ENCODE measurements at regions not wholly inside any gene's neighbourhood (a gene's known extent, or its start where the extent isn't known, plus 50 kb on each side); places are given as distances from the start of the nearest gene placed in this dataset.

GRCh38 chr4:177860171-177860570, 417.9 kb upstream of the AGA start (continued):
- TF ChIP-seq EP300 (IDR thresholded peaks at IDR 0.05; ENCODE audit: borderline replicate concordance in 1 of 2, control insufficient read depth in 1 of 2, low read depth in 2 of 2, low read length in 2 of 2) (no peak), SUPT20H (IDR thresholded peaks at IDR 0.05; ENCODE audit: borderline replicate concordance, control insufficient read depth, low read depth, low read length) (no peak), RUNX3 (IDR thresholded peaks at IDR 0.05; ENCODE audit: low read length) (no peak)

- H3K36me3 ChIP-seq (ENCODE audit: control insufficient read depth in 2 of 2, insufficient read depth in 2 of 2, low read length in 1 of 2), result no peaks in the 10 kb centered on the region
- H3K27ac ChIP-seq (ENCODE audit: control insufficient read depth, insufficient read depth), result no peak overlapping the region
- in situ Hi-C loops (cut with MboI) (no loop called here), intact Hi-C loops (cut with micrococcal nuclease; ENCODE audit: unreplicated experiment) (no loop called here)
- H4K20me1 ChIP-seq (ENCODE audit: control insufficient read depth, insufficient read depth), result no peaks in the 10 kb centered on the region
- no peaks in the 10 kb centered on the region for H3K79me2 ChIP-seq (ENCODE audit: control insufficient read depth, insufficient read depth, low read length)
- ChIA-PET POLR2A (no interaction called here), SMC1A (ENCODE audit: uncharacterized antibody, unreplicated experiment) (no interaction called here), RAD21 (ENCODE audit: unreplicated experiment) (no interaction called here), CTCF (no interaction called here)
- FAIRE-seq, result no peak
- H2AFZ ChIP-seq (ENCODE audit: control insufficient read depth, low read depth, low read length), result no peak overlapping the region
- no peaks in the 10 kb centered on the region for H3K27me3 ChIP-seq (replicated peaks in 1 of 2; ENCODE audit: control insufficient read depth in 2 of 2, insufficient read depth in 2 of 2, low read length in 1 of 2)
- H3K9me3 ChIP-seq (replicated peaks; ENCODE audit: control insufficient read depth, insufficient read depth, low read length), result no peaks in the 10 kb centered on the region
- H3K4me1 ChIP-seq (ENCODE audit: control insufficient read depth, insufficient read depth, low read length), result no peaks in the 10 kb centered on the region
- no peak overlapping the region for H3K4me3 ChIP-seq
- WGBS (ENCODE audit: insufficient coverage, insufficient replicate concordance, low lambda C conversion rate, missing lambda C conversion rate), result 35% methylated on average over 18 of the region's 18 CpGs
- H3K4me2 ChIP-seq (ENCODE audit: control insufficient read depth, insufficient read depth), result no peak overlapping the region
- no peak for DNase-seq (ENCODE audit: low read depth, low spot score)
- H3K9ac ChIP-seq (ENCODE audit: control insufficient read depth, insufficient read depth, low read length), result no peak overlapping the region
- BruUV-seq (replicated peaks), result no TSS peak
- ATAC-seq, result no peak
- TF ChIP-seq NRF1 (conservative IDR thresholded peaks at IDR 0.05; ENCODE audit: low read depth, low read length) (no peak), PBX3 (IDR thresholded peaks at IDR 0.05; ENCODE audit: insufficient replicate concordance, low read depth, low read length) (no peak), KDM1A (IDR thresholded peaks at IDR 0.05; ENCODE audit: borderline replicate concordance) (no peak), SMC3 (IDR thresholded peaks at IDR 0.05; ENCODE audit: borderline replicate concordance, low read length) (no peak), ZNF622 (IDR thresholded peaks at IDR 0.05) (no peak), CHD4 (IDR thresholded peaks at IDR 0.05) (no peak), FOXM1 (IDR thresholded peaks at IDR 0.05; ENCODE audit: low read depth, low read length) (no peak), TCF12 (IDR thresholded peaks at IDR 0.05; ENCODE audit: low read depth, low read length) (no peak), IKZF2 (IDR thresholded peaks at IDR 0.05) (no peak), SPI1 (IDR thresholded peaks at IDR 0.05; ENCODE audit: borderline replicate concordance, insufficient read depth, low read depth, low read length) (no peak), CREB1 (IDR thresholded peaks at IDR 0.05; ENCODE audit: low read depth) (no peak), RFX5 (IDR thresholded peaks at IDR 0.05; ENCODE audit: low read depth, low read length) (no peak), MLLT1 (IDR thresholded peaks at IDR 0.05) (no peak), MEF2B (IDR thresholded peaks at IDR 0.05; ENCODE audit: partially characterized antibody, poor library complexity, severe bottlenecking) (no peak), ZNF592 (IDR thresholded peaks at IDR 0.05) (no peak)
Observed at GRCh38 chr4:177861551-177862094, 419.4 kb upstream of the AGA start.

Measured in GM12878 (cell line).